Gastroesophageal sphincter (tissue), 3 donors: ENCODE measurements at regions not wholly inside any gene's neighbourhood (a gene's known extent, or its start where the extent isn't known, plus 50 kb on each side); places are given as distances from the start of the nearest gene placed in this dataset.

Experiments
- CTCF ChIP-seq, 4 experiments: fragments of 200-600 bp in 2 of 4; fragments of 450-650 bp in 2 of 4; sonication (generic) in 1 of 4; IDR thresholded peaks; one replicate each; pipeline ENCODE4 v1.5.1; 2017 to 2019; ENCODE audit warnings: antibody characterized with exemption in 4 of 4, mild to moderate bottlenecking in 2 of 4, moderate library complexity in 2 of 4
- EP300 ChIP-seq: sonication (generic); formaldehyde crosslinking; IDR thresholded peaks from one replicate; pipeline ENCODE4 v1.6.1; 2017; ENCODE audit warnings: antibody characterized with exemption, mild to moderate bottlenecking

DNA sequence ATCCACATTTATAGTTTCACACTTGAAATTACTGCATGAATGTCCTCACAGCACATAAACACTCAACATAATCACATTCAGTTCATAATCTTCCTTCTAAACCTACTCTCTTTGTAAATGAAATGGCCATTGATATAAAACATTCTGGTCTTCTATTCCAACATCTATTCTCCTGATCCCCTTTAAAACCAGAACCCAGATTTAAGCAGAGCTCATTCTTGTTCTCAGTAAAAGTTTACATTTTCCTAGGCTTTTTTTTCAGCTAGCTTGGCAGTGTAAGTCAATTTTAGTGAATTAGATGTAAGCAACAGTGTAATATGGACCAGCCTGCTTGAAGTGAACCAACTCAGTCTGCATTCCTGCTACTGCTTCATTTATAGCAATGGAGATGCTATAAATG lies 460.7 kb upstream of the RGS18 start:
- TF ChIP-seq EP300 (no peak), CTCF (IDR thresholded peaks at IDR 0.05) (no peak)
